A673 (cell line): ENCODE measurements at regions not wholly inside any gene's neighbourhood (a gene's known extent, or its start where the extent isn't known, plus 50 kb on each side); places are given as distances from the start of the nearest gene placed in this dataset.
A peak's percentile ranks its signal among the peaks of the same experiment; 100 is the strongest.

Experiments used
- BruUV-seq: library from RNA; stranded (reverse); fragments of 400-500 nt; replicated peaks from 2 replicates; lab custom pipeline; 2021; lab: Mats Ljungman, UMichigan
- CTCF ChIA-PET: fragments of 300-600 bp; sonication (Branson Sonifier 250); formaldehyde crosslinking; loops from one replicate; lab custom pipeline; 2022; ENCODE audit warnings: antibody characterized with exemption; lab: Charles Lee
- POLR2A ChIA-PET: fragments of 300-600 bp; sonication (Branson Sonifier 250); formaldehyde crosslinking; loops from one replicate; lab custom pipeline; 2022; ENCODE audit warnings: antibody characterized with exemption; ENCODE audit not compliant: low non-redundant PET; lab: Charles Lee
- DNase-seq: peaks from one replicate; pipeline ENCODE4 v3.0.0-alpha.2; 2015; ENCODE audit warnings: low spot score
- H3K27ac ChIP-seq: fragments of 200-600 bp; sonication (generic); 2 replicates; pipeline ENCODE4 v1.5.1; 2016; ENCODE audit warnings: mixed run types, low read depth, mild to moderate bottlenecking, mixed read lengths, antibody characterized with exemption, low read length; ENCODE audit not compliant: poor library complexity, severe bottlenecking
- H3K27me3 ChIP-seq: fragments of 200-600 bp; sonication (generic); replicated peaks from 2 replicates; pipeline ENCODE4 v1.6.1; 2017; ENCODE audit warnings: mixed run types, low read depth, mild to moderate bottlenecking, mixed read lengths, antibody characterized with exemption, low read length; ENCODE audit not compliant: insufficient read depth, poor library complexity
- H3K36me3 ChIP-seq: fragments of 200-600 bp; sonication (generic); 2 replicates; pipeline ENCODE4 v1.6.1; 2016; ENCODE audit warnings: mixed run types, mild to moderate bottlenecking, mixed read lengths, antibody characterized with exemption, low read length; ENCODE audit not compliant: insufficient read depth, poor library complexity, severe bottlenecking
- H3K4me1 ChIP-seq: fragments of 200-600 bp; sonication (generic); 2 replicates; pipeline ENCODE4 v1.6.1; 2017; ENCODE audit warnings: mixed run types, mild to moderate bottlenecking, mixed read lengths, antibody characterized with exemption, low read length; ENCODE audit not compliant: insufficient read depth, poor library complexity, severe bottlenecking
- H3K4me3 ChIP-seq: fragments of 200-600 bp; sonication (generic); 2 replicates; pipeline ENCODE4 v1.5.1; 2016; ENCODE audit warnings: low read depth, mixed run types, mild to moderate bottlenecking, mixed read lengths, low read length; ENCODE audit not compliant: poor library complexity, severe bottlenecking
- H3K9me3 ChIP-seq: fragments of 200-600 bp; sonication (generic); 2 replicates; pipeline ENCODE4 v1.6.1; 2016; ENCODE audit warnings: mixed run types, low read depth, mild to moderate bottlenecking, mixed read lengths, antibody characterized with exemption, low read length; ENCODE audit not compliant: poor library complexity, severe bottlenecking
- EZH2 ChIP-seq: fragments of 200-600 bp; sonication (generic); IDR thresholded peaks from 2 replicates; pipeline ENCODE4 v1.6.1; 2017; ENCODE audit warnings: borderline replicate concordance, low read depth, mild to moderate bottlenecking, mixed read lengths, antibody characterized with exemption, low read length; ENCODE audit not compliant: poor library complexity, severe bottlenecking
- intact Hi-C: fragments of 100-400 bp; cut with micrococcal nuclease; formaldehyde crosslinking; loops from one replicate; pipeline ENCODE4 v1.10.0; 2022; ENCODE audit not compliant: unreplicated experiment
- TF ChIP-seq, protein P1 (sequence below): fragments of 300-800, 200-600 bp; sonication (generic); conservative IDR thresholded peaks from 2 replicates; pipeline ENCODE4 v1.5.1; 2017; ENCODE audit warnings: low read depth, mild to moderate bottlenecking, antibody characterized with exemption, low read length, moderate library complexity, mixed read lengths

DNA sequence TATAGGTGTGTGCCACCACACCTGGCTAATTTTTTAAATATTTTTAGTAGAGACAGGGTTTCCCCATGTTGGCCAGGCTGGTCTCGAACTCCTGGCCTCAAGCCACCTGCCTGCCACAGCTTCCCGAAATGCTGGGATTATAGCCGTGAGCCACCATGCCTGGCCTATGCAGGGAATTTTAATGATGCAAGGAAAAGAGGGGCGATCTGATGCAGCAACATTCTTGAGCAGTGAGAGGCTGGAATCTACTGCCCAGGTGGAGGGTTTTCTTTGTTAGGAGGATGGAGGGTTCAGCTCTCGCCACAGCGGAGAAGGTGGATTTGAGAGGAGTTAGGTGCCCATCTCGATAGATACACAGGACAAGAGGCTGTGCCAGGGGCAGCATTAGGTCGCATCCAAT lies 332.3 kb downstream of the GATA3 start:
- no TSS peak for BruUV-seq

DNA sequence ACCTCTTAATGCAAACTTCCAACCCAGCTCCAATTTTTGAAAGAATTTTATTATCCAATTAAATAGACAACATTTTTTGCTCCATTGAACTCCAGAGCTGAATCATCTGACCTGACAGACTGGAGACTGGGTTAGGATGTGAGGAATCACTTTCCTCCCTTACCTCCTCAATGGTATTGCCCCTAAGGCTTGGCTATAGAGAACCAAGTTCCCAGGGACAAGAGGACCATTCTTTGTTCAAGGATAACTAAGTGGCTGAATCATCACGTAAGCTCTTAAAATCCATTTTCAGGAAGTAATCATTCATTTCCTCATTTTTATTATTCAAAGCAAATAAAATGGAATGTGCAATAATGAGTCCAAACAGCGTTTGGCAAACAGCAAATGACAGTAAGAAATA lies 335.1 kb downstream of the GATA3 start:
- Histone ChIP-seq H3K36me3 (no peaks in the 10 kb centered on the region), H3K9me3 (no peaks in the 10 kb centered on the region), H3K4me1 (peaks cover 7% of the 10 kb centered on the region), H3K27me3 (peaks cover 4% of the 10 kb centered on the region), H3K4me3 (no peak overlapping the region), H3K27ac (no peak overlapping the region)
- CTCF ChIA-PET, result no interaction called here
- BruUV-seq, result no TSS peak
- POLR2A ChIA-PET, result interaction anchor here (0.7 kb wide), 1 partner anchor 157 kb away, joined by 3 read pairs; no protein-coding TSS in a partner anchor
- TF ChIP-seq EZH2, result no peak
- TF ChIP-seq, protein P1, sequence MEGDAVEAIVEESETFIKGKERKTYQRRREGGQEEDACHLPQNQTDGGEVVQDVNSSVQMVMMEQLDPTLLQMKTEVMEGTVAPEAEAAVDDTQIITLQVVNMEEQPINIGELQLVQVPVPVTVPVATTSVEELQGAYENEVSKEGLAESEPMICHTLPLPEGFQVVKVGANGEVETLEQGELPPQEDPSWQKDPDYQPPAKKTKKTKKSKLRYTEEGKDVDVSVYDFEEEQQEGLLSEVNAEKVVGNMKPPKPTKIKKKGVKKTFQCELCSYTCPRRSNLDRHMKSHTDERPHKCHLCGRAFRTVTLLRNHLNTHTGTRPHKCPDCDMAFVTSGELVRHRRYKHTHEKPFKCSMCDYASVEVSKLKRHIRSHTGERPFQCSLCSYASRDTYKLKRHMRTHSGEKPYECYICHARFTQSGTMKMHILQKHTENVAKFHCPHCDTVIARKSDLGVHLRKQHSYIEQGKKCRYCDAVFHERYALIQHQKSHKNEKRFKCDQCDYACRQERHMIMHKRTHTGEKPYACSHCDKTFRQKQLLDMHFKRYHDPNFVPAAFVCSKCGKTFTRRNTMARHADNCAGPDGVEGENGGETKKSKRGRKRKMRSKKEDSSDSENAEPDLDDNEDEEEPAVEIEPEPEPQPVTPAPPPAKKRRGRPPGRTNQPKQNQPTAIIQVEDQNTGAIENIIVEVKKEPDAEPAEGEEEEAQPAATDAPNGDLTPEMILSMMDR, result no peak
- intact Hi-C loops, result no loop called here
- DNase-seq, result peak; percentile 81

More for the DNA sequence above, 332.3 kb downstream of the GATA3 start:
- CTCF ChIA-PET, result no interaction called here
- Histone ChIP-seq H3K4me1 (peaks cover 7% of the 10 kb centered on the region), H3K27ac (no peak overlapping the region), H3K4me3 (no peak overlapping the region), H3K9me3 (no peaks in the 10 kb centered on the region), H3K36me3 (no peaks in the 10 kb centered on the region), H3K27me3 (peaks cover 5% of the 10 kb centered on the region)
- TF ChIP-seq, protein P1, result no peak
- TF ChIP-seq EZH2, result no peak
- POLR2A ChIA-PET, result no interaction called here
- intact Hi-C loops, result no loop called here
- DNase-seq, result no peak

DNA sequence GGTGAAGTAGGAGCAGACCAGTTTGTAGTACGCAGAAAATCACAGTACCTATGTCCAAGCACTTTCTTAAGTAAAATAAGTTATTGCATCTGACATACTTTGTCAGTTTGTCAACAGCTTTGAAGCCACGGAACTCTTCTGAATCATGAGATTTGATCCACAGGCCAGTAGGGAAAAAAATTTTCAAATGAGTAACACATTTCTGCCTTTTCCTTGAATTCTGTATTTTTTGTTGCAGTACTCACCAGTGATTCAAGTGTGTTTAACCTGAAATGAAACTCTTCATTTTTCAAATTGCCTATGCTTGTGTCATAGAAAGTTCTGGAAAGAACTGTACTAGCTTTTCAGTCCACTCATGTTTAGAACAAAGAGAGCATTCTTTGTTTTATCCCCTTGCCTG lies 337.7 kb downstream of the GATA3 start:
- H3K4me3 ChIP-seq, result no peak overlapping the region
- TF ChIP-seq EZH2, result no peak
- TF ChIP-seq, protein P1, result no peak
- DNase-seq, result no peak
- peaks cover 7% of the 10 kb centered on the region for H3K4me1 ChIP-seq
- ChIA-PET POLR2A (no interaction called here), CTCF (no interaction called here)
- no peak overlapping the region for H3K27ac ChIP-seq
- BruUV-seq, result no TSS peak
- intact Hi-C loops, result no loop called here
- H3K27me3 ChIP-seq, result peaks cover 9% of the 10 kb centered on the region
- no peaks in the 10 kb centered on the region for H3K36me3 ChIP-seq
- H3K9me3 ChIP-seq, result no peaks in the 10 kb centered on the region
